SK-N-SH treated with all-trans-retinoic acid at 6 μM for 48 hours (cell line): ENCODE measurements at regions not wholly inside any gene's neighbourhood (a gene's known extent, or its start where the extent isn't known, plus 50 kb on each side); places are given as distances from the start of the nearest gene placed in this dataset.

Experiments
- ARNTL ChIP-seq: fragments of 450-650 bp; formaldehyde crosslinking; IDR thresholded peaks from 2 replicates; pipeline ENCODE4 v1.5.0; 2020; ENCODE audit warnings: low read depth, mild to moderate bottlenecking, moderate library complexity, borderline replicate concordance
- BACH2 ChIP-seq: fragments of 250-450 bp; sonication (Bioruptor Pico); IDR thresholded peaks from 2 replicates; pipeline ENCODE4 v1.9.0; 2021; ENCODE audit warnings: mild to moderate bottlenecking, borderline replicate concordance
- CREB5 ChIP-seq: fragments of 250-450 bp; sonication (Bioruptor Pico); IDR thresholded peaks from 2 replicates; pipeline ENCODE4 v1.5.1; 2020; ENCODE audit warnings: low read depth, mild to moderate bottlenecking, moderate library complexity
- POU6F1 ChIP-seq: fragments of 250-450 bp; sonication (Bioruptor Pico); IDR thresholded peaks from 2 replicates; pipeline ENCODE4 v1.8.0; 2021; ENCODE audit warnings: low read depth, mild to moderate bottlenecking, moderate library complexity, borderline replicate concordance
- RARB ChIP-seq: fragments of 250-450 bp; sonication (Bioruptor Pico); IDR thresholded peaks from 2 replicates; pipeline ENCODE4 v1.8.0; 2021; ENCODE audit warnings: mild to moderate bottlenecking, moderate library complexity
- TOX ChIP-seq: fragments of 250-450 bp; sonication (Bioruptor Pico); IDR thresholded peaks from 2 replicates; pipeline ENCODE4 v1.8.0; 2021; ENCODE audit warnings: mild to moderate bottlenecking, moderate library complexity, borderline replicate concordance
- ZC3H10 ChIP-seq: fragments of 250-450 bp; sonication (Bioruptor Pico); IDR thresholded peaks from 2 replicates; pipeline ENCODE4 v1.5.1; 2021; ENCODE audit warnings: mild to moderate bottlenecking, moderate library complexity
- ZFP3 ChIP-seq: fragments of 250-450 bp; sonication (Bioruptor Pico); IDR thresholded peaks from 2 replicates; pipeline ENCODE4 v1.5.0; 2020; ENCODE audit warnings: mild to moderate bottlenecking, moderate library complexity
- TF ChIP-seq, protein P1 (sequence below): fragments of 250-450 bp; sonication (Bioruptor Pico); IDR thresholded peaks from 2 replicates; pipeline ENCODE4 v1.8.0; 2020; ENCODE audit warnings: mild to moderate bottlenecking, moderate library complexity, borderline replicate concordance

GRCh38 chr6:104460738-104461483 lies 398.8 kb downstream of the HACE1 start:
- TF ChIP-seq RARB (CRISPR knock-in tag) (no peak), ZC3H10 (CRISPR knock-in tag) (no peak), ZFP3 (CRISPR knock-in tag) (no peak), CREB5 (CRISPR knock-in tag) (no peak), POU6F1 (CRISPR knock-in tag) (no peak), BACH2 (CRISPR knock-in tag) (no peak), TOX (CRISPR knock-in tag) (no peak), ARNTL (no peak)
- TF ChIP-seq, protein P1, sequence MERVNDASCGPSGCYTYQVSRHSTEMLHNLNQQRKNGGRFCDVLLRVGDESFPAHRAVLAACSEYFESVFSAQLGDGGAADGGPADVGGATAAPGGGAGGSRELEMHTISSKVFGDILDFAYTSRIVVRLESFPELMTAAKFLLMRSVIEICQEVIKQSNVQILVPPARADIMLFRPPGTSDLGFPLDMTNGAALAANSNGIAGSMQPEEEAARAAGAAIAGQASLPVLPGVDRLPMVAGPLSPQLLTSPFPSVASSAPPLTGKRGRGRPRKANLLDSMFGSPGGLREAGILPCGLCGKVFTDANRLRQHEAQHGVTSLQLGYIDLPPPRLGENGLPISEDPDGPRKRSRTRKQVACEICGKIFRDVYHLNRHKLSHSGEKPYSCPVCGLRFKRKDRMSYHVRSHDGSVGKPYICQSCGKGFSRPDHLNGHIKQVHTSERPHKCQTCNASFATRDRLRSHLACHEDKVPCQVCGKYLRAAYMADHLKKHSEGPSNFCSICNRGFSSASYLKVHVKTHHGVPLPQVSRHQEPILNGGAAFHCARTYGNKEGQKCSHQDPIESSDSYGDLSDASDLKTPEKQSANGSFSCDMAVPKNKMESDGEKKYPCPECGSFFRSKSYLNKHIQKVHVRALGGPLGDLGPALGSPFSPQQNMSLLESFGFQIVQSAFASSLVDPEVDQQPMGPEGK = no peak
